AG09319 (cell line): ENCODE measurements at regions not wholly inside any gene's neighbourhood (a gene's known extent, or its start where the extent isn't known, plus 50 kb on each side); places are given as distances from the start of the nearest gene placed in this dataset.
"Not testable (repeated sequence)": the region's sequence is repeated elsewhere in the genome, so short reads cannot be mapped to it uniquely, and the experiment has no call there.

Experiments
- DNase-seq: peaks from one replicate; pipeline ENCODE4 v3.0.0-alpha.2; 2010; ENCODE audit warnings: low read depth; ENCODE audit errors: extremely low read depth
- CTCF ChIP-seq: IDR thresholded peaks from 2 replicates; pipeline ENCODE4 v1.5.1; 2011; ENCODE audit warnings: low read depth, mild to moderate bottlenecking, inconsistent platforms, low read length, moderate library complexity

DNA sequence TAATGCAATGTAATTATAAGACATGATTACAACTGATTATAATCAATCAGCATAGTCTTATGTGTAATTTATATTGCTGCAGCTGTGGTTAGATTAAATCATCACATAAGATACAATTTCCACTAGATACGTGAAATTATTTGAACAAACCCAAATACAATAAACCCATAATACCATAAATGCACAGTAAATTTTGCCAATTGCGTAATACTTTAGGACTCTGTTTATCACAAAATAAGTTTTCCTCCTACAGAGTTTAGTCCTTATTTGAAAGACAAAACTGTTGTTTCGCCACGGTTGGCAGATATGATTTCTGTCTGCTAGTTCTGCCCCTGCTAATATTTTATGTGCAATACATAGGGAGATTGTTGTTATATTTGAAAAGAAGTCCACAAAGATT lies 895.9 kb upstream of the ADGRL4 start:
- no peak for TF ChIP-seq CTCF
- no peak for DNase-seq

GRCh38 chr1:79899914-79900313 lies 893.4 kb upstream of the ADGRL4 start:
- TF ChIP-seq CTCF = no peak; the same call in none of the 2 replicates
- peak; percentile 48 for DNase-seq

DNA sequence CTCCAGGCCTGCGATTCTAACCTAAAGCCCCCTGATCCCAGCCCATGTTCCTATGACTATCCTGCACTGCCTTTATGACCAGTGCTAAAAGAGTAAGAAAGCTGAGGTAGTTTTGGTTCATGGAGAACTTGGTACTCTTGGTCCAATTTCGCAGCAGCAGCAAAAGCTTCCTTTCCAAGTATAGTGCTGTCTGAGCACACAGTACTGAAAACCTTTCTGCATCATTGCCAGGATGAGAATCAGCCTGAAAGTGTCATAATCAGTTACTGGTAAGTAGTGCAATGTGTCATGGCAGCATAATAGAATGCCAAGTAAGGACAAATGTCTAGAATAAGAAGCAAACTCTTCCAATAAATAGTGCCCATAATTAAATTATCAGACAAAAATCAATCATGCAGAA lies 889.6 kb upstream of the ADGRL4 start:
- no peak for DNase-seq
- TF ChIP-seq CTCF = no peak

GRCh38 chr1:79895573-79895972 lies 889.0 kb upstream of the ADGRL4 start:
- TF ChIP-seq CTCF = no peak
- no peak for DNase-seq

- not testable (repeated sequence) for DNase-seq
Measured at GRCh38 chr1:79894129-79894528, 887.6 kb upstream of the ADGRL4 start.

DNA sequence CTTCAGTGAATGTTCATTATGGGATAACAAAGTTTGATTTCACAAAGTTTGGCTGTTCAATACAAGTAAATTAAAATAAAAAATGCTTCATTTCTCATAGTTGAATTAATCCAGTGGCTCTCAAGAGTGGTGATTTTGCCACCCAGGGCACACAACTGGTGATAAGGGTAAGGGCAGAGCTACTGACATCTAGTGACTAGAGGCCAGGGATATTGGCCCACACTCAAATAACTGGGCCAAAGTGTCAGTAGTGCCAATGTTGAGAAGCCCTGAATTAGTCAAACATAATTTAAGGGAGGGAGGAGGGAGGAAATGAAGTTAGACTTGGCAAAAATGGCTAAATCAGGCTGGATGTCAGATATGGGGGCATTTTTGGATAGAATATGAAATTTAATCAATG lies 880.5 kb upstream of the ADGRL4 start:
- no peak for TF ChIP-seq CTCF
- DNase-seq = no peak

DNA sequence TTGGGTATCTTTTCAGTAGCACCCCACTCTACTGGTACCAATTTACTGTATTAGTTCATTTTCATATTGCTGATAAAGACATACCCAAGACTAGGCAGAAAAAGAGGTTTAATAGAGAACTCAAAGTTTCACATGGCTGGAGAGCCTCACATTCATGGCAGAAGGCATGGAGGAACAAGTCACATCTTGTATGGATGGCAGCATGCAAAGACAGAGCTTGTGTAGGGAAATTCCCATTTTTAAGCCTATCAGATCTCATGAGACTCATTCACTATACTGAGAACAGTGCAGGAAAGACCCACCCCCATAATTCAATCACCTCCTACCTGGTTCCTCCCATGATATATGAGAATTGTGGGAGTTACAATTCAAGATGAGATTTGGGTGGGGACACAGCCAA lies 878.6 kb upstream of the ADGRL4 start:
- no peak for DNase-seq
- no peak for TF ChIP-seq CTCF

DNA sequence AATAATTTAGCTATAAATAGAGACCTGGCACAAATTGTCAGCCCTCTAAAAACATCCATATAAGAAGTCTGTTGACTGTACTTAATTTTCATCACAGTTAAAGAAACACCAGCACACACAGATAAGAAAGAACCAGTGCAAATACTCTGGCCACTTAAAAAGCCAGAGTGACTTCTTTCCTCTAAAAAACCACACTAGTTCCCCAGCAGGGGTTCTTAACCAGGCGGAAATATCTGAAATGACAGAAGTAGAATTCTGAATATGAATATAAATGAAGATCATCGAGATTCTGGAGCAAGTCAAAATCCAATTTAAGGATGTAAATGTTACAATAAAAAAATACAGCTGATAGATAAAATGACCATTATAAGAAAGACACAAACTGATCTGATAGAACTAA lies 870.6 kb upstream of the ADGRL4 start:
- DNase-seq = no peak
- no peak for TF ChIP-seq CTCF
